GM18868 (cell line): ENCODE measurements at regions not wholly inside any gene's neighbourhood (a gene's known extent, or its start where the extent isn't known, plus 50 kb on each side); places are given as distances from the start of the nearest gene placed in this dataset.

Experiments used
- ATAC-seq: cut with Tn5 transposase; IDR thresholded peaks from one replicate; pipeline ENCODE4 v1.9.1; 2021; ENCODE audit warnings: mild to moderate bottlenecking, moderate library complexity; ENCODE audit not compliant: unreplicated experiment

DNA sequence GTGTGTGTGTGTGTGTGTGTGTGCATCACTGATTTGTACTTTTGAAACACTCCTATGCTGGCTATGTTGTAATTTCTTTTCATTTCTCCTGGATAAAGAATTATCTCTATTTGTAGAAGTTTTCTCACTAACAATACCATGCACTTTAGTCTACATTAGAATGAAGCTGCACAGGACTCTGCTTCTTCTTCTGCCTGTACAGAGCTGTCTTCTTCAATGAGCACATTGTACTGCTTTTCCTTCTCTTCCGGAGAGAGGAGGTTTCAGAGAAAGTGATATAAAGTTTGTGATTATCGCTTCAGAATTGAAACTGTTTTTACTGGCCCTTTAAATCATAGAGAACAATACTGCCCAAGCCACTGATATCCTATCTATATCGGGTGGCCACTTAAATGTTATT lies 677.0 kb downstream of the NR2F1-AS1 start:
- no peak for ATAC-seq

DNA sequence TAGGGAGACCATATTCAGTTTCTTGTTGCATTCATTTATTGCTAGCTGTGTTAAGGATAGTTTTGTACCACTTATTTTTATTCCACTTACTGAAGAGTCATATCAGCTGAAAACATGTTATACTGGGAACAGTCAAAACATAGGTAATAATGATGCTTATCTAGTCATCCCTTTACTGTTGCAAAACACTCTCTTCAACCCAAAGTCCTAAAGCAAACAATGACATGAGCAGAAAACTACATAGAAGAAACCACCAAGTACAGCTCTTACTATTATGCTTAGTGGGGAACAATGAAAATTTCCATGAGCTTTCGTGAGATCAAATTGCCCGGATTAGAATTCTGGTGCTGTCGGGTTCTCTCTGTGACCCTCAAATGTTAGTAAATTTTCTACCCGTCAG lies 681.4 kb downstream of the NR2F1-AS1 start:
- ATAC-seq = peak; percentile 50

DNA sequence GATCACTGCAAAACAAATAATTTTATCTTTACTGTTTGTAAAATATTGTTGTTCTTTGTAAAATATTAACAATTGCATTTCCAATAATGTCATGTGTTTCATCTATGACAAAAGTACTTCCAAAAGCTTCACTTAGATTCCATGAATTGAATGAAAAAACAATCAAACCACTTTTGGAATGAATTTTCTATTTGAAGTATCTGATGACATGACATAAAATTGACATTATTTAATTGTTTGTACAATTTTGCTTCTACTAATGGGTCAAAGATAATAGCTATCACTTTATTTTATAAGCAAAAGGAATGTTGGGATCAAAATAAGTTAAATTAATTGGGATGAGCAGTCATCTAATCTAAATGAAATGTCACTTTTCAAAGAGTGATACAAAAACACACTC lies 684.3 kb downstream of the NR2F1-AS1 start:
- ATAC-seq = no peak

DNA sequence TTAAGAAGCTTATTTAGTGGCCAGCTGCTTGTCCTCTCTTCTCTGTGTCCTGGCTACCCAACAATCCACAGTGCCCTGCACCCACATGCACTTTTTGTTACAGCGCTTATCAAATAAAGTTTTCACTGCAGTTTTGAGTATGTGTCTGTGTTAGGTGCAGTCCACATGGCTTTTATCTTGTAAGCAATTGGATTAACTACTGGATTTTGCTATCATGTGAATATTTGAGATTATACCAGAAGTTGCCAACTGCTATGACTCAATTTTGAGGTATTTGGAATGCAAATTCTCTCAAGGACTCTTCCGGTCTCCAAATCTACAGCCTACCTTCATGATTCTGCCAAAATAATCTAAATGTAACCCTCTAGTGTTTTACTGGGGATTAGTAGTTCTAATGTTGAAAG lies 690.2 kb downstream of the NR2F1-AS1 start:
- no peak for ATAC-seq

DNA sequence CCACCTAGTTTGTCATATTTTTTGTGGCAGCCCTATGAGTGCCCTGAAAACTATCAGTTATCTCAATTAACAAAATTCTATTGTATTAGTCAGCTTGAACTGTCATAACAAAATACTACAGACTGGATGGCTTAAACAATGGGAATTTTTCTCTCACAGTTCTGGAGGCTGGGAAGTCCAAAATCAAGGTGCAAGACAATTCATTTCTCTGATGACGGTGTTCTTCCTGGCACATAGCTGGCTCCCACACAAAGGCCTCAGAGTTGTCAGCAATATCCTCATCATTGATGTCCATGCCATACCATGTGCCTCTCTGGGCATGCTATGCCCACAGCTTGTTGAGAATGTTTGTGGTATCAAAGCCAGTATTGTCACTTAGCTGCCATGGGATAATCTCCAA lies 691.9 kb downstream of the NR2F1-AS1 start:
- no peak for ATAC-seq

DNA sequence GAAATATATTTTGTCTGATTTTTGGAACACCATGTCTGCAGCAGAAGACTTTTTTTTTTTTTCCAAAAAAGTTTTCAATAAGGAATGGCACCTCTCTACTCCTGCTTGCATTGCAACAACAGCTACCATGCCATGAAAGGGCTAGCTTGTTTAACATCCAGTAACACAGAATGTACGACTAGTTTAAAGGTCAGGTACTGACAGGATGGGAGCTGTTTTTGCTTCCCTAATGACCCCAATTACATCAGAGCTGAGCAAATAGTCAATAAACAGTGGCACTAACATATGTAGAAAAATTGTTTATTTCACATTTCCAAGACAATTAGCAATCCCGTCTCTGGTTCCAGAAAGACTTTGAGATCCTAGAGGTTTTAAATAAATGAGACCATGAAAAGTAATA lies 693.8 kb downstream of the NR2F1-AS1 start:
- no peak for ATAC-seq

DNA sequence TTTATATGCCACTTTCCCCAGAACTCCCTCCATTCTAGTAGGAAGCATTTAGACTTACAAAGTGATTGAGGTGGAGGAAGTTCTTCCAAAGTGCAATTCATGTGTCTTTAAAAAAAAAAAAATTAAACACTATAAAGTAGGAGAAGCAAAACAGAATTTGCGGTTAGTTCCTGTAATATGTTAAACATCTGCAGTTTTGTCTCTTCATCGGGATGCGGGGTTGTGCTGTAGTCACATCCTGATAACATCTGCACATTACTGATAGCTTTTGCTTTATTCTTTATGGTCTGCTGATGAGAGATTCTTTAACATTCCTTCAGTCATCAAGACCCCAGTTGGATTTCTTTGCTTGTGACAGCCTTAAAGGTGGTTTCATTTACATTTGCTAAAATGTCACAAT lies 694.3 kb downstream of the NR2F1-AS1 start:
- no peak for ATAC-seq

DNA sequence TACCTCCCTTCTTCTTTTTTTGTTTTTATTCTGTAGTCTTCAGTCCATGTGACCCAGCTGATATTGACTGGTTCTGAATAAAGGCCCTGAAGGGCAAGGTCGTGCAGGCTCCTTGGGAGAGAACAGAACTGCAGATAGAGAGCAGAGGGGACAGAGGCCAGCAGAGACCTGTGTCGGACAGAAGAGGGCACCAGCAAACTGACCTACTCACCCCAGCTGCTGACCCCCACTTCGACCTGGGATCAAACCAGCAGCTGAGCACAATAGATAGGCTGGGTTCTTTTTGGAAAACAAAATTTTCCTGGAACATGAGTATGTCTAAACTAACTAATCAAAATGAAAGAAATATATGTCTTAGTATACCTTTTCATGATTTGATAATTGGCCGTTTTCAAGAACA lies 695.1 kb downstream of the NR2F1-AS1 start:
- no peak for ATAC-seq

DNA sequence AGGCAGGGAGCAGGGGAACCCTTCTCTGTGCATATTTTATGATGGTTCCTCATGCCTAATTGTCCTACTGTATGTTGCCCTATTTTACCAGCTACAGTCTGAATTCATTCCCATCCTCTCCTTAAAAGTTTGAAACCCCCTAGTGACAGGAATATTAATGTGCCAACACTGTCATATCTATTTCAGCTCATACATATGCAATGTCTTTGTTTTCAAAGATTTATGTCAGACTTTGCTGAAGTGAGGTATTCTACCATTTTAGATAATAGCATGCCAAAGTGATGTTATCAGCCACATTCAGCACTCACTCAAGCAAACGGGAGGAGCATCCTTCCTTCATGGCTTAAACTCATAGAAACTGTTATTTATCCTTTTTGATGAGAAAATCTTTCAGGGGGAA lies 696.5 kb downstream of the NR2F1-AS1 start:
- ATAC-seq = no peak

DNA sequence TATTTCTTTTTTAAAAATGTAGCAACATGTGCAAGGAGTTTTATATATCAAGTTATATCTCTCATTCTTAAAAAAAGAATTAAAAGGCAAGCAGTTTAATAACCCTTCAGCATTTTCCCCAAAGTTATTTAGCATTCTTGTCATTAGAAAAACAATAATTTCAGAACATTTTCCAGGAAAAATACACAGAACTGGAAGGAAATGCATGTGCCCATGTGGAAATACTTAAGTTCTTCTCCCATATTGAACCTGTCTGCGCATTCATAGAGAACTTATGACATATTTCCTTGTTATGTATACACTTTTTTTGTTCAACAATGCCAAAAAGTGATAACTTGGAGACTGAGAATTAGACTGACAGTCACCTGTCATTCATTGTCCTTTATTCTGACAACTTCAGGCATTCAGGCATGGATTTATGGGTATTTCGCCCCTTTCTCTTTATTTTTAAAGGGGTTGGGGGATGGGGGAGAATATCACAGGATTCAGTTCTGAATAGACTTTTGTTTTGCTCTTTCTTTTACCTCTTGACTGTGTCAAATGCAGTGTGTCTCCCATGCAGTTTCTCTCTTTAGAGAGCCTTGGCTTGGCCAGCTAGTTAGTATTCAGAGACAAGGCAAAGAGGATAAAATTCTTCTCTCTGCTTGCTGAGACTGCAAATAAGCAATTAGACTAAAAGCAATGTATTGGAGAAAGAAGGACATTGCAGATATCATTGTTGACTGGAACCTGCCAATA lies 701.0 kb downstream of the NR2F1-AS1 start:
- ATAC-seq = no peak

DNA sequence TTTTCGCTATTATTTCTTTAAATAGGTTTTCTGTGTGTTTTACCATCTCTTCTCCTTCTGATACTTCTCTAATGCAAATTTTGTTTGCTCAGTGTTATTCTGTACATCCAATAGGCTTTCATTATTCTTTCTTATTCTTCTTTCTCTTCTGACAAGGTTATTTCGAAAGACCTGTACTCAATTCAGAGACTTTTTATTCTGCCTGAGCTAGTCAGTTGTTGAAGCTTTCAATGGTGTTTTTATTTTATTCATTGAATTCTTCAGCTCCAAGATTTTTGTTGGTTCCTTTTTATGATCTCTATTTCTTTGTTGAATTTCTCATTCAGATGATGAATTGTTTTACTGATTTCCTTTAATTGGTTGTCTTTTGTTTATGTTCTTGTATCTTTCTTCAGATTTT lies 706.2 kb downstream of the NR2F1-AS1 start:
- ATAC-seq = no peak

DNA sequence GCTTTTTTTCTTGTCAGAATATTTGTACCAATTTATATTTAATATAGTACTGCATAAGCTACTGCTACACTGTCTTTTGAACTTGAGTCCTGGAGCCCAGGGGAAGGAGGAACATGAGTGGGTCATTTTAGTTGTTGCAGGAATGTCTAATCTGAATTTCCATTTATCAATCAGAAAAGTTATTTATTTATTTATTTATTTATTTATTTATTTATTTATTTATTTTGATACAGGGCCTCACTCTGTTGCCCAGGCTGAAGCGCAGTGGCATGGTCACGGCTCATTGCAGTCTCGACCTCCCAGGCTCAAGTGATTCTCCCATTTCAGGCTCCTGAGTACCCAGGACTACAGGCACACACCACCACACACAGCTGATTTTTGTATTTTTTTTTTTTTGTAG lies 712.6 kb downstream of the NR2F1-AS1 start:
- ATAC-seq = no peak

DNA sequence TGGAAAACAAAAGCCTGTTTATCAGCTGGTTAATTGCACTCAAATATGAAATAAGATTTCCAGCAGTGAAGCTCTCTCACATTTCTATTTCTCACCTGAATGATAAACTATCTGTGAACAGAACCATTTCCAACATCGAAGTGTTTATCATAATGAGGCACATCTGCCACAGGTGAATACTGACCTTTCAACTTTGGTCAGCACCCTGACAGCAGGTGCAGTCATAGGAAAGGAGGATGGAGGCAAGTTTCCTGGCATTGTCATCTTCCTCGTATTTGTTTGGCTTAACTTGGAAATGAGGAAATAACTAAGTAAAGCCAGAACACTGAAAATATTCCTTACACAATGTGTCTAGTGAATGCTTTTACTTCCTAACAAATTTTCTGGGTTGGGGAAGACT lies 716.4 kb downstream of the NR2F1-AS1 start:
- ATAC-seq = no peak

DNA sequence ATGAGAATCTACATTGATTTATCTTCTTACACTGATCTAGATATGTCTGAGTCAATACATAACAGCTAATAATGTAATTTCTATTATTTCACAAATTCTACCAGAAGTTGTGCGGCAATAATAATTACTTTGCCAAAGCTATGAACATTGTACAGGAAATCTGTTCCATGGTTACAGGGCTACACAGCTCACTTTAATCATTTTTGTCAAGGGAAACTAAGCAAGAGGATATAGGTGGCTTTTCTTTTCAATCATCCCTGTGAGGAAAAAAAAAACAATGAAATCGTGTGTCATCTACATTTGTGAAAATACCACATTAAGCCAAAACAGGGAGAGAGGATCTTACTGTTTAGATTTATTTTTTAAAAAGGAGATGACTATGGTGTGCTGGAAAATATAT lies 717.4 kb downstream of the NR2F1-AS1 start:
- no peak for ATAC-seq

DNA sequence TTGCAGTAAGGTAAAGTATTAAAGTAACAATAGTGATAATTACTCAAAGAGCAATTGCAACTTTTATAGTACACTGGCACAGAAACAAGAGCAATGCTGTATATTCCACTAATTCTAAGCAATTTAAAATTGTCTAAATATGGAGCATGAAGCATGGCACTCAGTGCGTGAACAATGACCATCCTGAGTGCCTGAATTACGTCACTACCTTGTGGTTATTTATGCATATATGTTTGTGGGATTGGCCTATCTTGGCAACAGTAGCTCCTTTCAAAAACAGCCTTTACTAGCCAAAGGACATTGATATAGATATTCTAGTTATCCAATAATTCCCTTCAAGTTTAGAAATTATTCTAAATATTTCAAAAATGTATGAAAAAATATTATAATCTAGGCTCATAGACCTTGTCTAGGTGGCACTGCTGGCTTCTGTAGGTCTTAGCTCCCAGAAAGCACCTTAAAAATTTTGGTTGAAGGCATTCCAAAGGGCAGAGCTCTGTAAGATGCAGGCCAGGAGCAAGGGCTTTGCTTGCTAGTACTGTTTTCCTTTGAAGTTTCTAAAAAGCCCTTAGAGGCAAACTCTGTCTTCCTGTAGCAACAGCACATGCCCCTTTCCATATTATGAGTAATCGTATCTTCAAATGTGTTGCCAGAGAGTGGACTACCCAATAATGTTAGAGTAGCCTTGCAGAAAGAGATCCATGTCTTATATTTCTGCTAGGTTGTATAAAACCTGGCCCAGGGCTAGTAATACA lies 719.3 kb downstream of the NR2F1-AS1 start:
- no peak for ATAC-seq

DNA sequence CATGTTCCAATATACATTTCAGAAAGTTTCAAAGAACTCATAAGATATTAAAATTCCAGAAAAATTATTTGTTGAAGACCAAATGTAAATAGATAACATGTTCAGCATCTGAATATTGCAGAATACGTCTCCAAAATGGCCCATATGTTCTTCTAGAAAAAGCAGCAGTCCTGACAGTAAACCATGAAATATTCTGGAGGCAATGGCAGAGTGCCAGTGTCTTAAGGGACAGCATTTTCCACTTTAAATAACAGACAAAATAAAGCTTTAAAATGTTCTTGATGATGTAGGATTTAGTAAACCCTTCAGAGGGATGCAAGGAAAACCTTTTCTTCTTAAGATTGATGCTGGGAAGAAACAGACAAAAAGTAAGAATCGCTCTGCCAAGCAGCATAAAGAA lies 721.0 kb downstream of the NR2F1-AS1 start:
- ATAC-seq = no peak

DNA sequence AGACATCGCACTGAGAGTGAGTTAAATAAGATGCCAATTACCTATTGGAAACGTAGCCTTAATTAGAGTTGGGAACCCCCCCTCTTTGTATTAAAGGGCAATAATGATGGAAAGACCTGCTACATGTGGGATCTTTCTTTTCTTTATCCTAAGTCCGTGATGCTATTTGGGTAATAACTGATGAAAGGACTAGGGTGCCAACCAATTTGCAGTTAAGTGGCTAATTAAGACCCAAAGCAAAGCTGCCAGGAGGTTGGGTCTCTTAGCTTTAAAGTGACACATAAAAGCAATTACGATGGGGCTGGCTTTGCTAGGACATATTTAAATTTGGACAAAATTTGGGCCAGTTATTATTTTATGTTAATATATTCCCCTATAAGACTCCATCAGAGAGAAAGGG lies 728.8 kb downstream of the NR2F1-AS1 start:
- ATAC-seq = no peak

DNA sequence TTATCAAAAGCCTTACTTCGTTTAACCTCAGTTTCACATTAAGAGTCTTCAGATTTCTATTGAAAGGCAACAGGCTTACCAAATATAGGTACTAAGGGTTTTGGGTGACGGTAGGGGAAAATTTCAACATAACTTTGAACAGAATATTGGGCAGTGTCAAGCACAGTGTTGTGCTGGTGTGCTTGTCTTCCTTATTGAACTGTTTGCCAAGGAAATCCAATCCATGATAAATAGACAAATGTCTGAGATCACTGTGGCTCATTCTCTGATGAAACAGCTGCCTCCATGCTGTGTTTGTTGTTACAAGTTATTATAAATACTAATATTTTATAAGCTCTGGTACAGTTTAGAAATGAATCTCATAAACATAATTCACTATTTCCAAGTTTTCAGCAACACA lies 730.1 kb downstream of the NR2F1-AS1 start:
- ATAC-seq = no peak

DNA sequence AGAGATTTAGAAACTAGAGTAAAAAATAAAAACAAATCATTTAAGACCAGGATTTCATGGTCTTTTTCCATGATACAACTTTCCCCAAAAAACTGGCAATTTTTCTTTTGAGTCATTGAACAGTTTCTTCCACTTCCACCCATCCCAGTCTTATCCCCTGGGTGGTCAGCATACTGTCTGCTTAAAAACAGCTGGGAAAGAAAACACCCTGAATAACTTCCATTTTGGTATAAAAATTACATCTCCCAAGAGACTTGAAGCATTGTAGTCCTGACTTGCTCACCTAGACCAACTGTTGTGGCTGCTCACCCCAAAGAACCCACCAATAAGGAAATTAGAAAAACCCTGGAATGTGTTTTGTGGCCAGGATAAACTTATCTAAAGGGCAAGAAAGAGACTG lies 731.3 kb downstream of the NR2F1-AS1 start:
- ATAC-seq = no peak

DNA sequence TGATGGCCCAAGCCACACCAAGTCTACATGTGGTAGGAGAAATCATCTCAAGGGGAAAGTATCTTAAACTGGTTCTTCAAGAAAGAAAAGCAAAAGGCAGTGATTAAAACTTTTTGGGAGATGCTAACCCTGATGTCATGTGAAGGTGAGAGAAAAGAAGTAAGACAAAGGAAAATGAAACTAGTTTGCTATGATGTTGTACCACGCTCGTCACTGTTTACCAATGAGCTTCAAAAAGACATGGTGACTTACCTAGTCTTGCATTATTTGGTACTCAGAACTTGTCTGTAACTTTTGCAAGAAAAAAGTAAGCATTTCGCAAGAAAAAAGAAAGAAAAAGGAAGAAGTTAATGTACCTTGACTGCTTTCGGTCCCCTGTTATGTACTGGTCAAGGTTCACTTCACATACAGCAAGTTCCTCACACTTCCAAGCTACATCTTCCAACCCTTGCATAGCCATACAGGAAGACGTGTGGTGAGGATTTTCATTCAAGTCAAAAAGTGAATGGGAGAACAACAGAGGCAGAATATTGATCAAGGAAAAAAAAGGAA lies 739.3 kb downstream of the NR2F1-AS1 start:
- ATAC-seq = no peak

DNA sequence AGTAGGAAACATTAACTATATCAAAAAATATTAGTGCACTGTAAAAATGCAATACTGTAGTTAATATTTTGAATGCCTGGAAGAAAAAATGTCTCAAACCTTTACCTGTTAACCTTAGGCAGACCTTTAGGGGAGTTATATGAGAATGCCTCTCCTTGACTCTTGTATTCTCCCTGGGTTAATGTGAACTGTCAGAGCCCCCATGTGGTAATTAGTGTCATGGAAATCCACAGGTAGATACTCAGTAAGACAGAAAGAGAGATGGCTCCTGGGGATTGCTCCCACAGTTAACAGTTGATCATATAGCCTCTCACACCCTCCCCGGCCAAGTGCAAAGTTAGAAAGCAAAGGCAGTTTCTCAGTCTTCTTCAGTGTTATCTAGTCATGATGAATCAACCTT lies 742.8 kb downstream of the NR2F1-AS1 start:
- no peak for ATAC-seq
